CD14-positive monocyte (primary cell): ENCODE measurements at regions not wholly inside any gene's neighbourhood (a gene's known extent, or its start where the extent isn't known, plus 50 kb on each side); places are given as distances from the start of the nearest gene placed in this dataset.

Source experiments
- DNase-seq, 3 donors: peaks; one replicate each; pipeline ENCODE4 v3.0.0-alpha.2; 2011 to 2022
- H2AFZ ChIP-seq: 2 replicates; pipeline ENCODE4 v1.6.0; 2012; ENCODE audit warnings: mild to moderate bottlenecking, low read depth, low read length, inconsistent platforms; ENCODE audit not compliant: insufficient read depth, poor library complexity, severe bottlenecking
- H3K27ac ChIP-seq, 2 donors: 1 replicate in 1 of 2; 2 replicates in 1 of 2; pipeline ENCODE4 v1.5.1; 2012 to 2013; ENCODE audit warnings: low read length in 2 of 2, control low read depth in 1 of 2, inconsistent platforms in 1 of 2, low read depth in 1 of 2, mild to moderate bottlenecking in 1 of 2
- H3K27me3 ChIP-seq, 2 donors: one replicate each; pipeline versions ENCODE4 v1.6.0 to v1.6.1; 2011 to 2013; ENCODE audit warnings: low read length in 2 of 2; ENCODE audit not compliant: control insufficient read depth in 2 of 2, insufficient read depth in 2 of 2
- H3K36me3 ChIP-seq, 2 donors: replicated peaks in 1 of 2; 1 replicate in 1 of 2; 2 replicates in 1 of 2; pipeline versions ENCODE4 v1.5.1 to v1.6.1; 2012 to 2013; ENCODE audit warnings: low read length in 2 of 2, control low read depth in 1 of 2, inconsistent platforms in 1 of 2, mild to moderate bottlenecking in 1 of 2; ENCODE audit not compliant: insufficient read depth in 2 of 2, control insufficient read depth in 1 of 2
- H3K4me1 ChIP-seq, 2 donors: 1 replicate in 1 of 2; 2 replicates in 1 of 2; pipeline versions ENCODE4 v1.5.1 to v1.6.1; 2012 to 2013; ENCODE audit warnings: low read length in 2 of 2, control low read depth in 1 of 2, inconsistent platforms in 1 of 2, mild to moderate bottlenecking in 1 of 2, moderate library complexity in 1 of 2; ENCODE audit not compliant: insufficient read depth in 2 of 2, control insufficient read depth in 1 of 2
- H3K4me2 ChIP-seq: replicated peaks from 2 replicates; pipeline ENCODE3; 2012; ENCODE audit warnings: low read length, moderate library complexity, mild to moderate bottlenecking; ENCODE audit not compliant: poor library complexity, severe bottlenecking; ENCODE audit errors: extremely low read depth
- H3K4me3 ChIP-seq, 3 experiments: fragments of 200-600 bp in 1 of 3; sonication (generic) in 1 of 3; replicated peaks in 1 of 3; 1 replicate in 2 of 3; 2 replicates in 1 of 3; pipeline ENCODE4 v1.5.1; 2011 to 2013; ENCODE audit warnings: low read length in 3 of 3, mild to moderate bottlenecking in 3 of 3, control low read depth in 2 of 3, low read depth in 2 of 3, inconsistent platforms in 1 of 3, moderate library complexity in 1 of 3
- H3K79me2 ChIP-seq: 2 replicates; pipeline ENCODE4 v1.6.0; 2012; ENCODE audit warnings: mild to moderate bottlenecking, control low read depth, inconsistent platforms, low read length, moderate library complexity; ENCODE audit not compliant: insufficient read depth
- H3K9ac ChIP-seq: 2 replicates; pipeline ENCODE4 v1.6.0; 2017; ENCODE audit warnings: low read length, mild to moderate bottlenecking; ENCODE audit not compliant: insufficient read depth, poor library complexity, severe bottlenecking
- H3K9me3 ChIP-seq, 2 donors: replicated peaks in 1 of 2; 1 replicate in 1 of 2; 2 replicates in 1 of 2; pipeline versions ENCODE4 v1.5.1 to v1.6.1; 2012 to 2013; ENCODE audit warnings: low read length in 2 of 2, control low read depth in 1 of 2; ENCODE audit not compliant: control insufficient read depth in 1 of 2, insufficient read depth in 1 of 2
- H4K20me1 ChIP-seq: 2 replicates; pipeline ENCODE4 v1.6.0; 2012; ENCODE audit warnings: mild to moderate bottlenecking, low read length, control low read depth, moderate library complexity; ENCODE audit not compliant: insufficient read depth
- H3K27ac Mint-ChIP-seq, 7 donors: one replicate each; pipeline ENCODE4 v1.8.0; 2020; ENCODE audit warnings: mild to moderate bottlenecking in 7 of 7, mixed read lengths in 7 of 7, moderate library complexity in 6 of 7, inconsistent platforms in 2 of 7
- H3K27me3 Mint-ChIP-seq, 3 donors: one replicate each; pipeline ENCODE4 v1.8.0; 2021 to 2022; ENCODE audit warnings: low read depth in 3 of 3, mild to moderate bottlenecking in 3 of 3, mixed read lengths in 3 of 3, moderate library complexity in 3 of 3, inconsistent platforms in 1 of 3
- H3K36me3 Mint-ChIP-seq, 2 donors: one replicate each; pipeline ENCODE4 v1.8.0; 2020; ENCODE audit warnings: mixed read lengths in 2 of 2, inconsistent platforms in 1 of 2, mild to moderate bottlenecking in 1 of 2
- H3K4me1 Mint-ChIP-seq: one replicate; pipeline ENCODE4 v1.8.0; 2020; ENCODE audit warnings: mild to moderate bottlenecking, mixed read lengths
- H3K4me3 Mint-ChIP-seq, 2 donors: one replicate each; pipeline ENCODE4 v1.8.0; 2020; ENCODE audit warnings: mild to moderate bottlenecking in 2 of 2, mixed read lengths in 2 of 2, moderate library complexity in 1 of 2
- H3K9me3 Mint-ChIP-seq, 7 donors: one replicate each; pipeline ENCODE4 v1.8.0; 2020 to 2022; ENCODE audit warnings: mixed read lengths in 7 of 7, mild to moderate bottlenecking in 6 of 7, moderate library complexity in 6 of 7, inconsistent platforms in 2 of 7
- WGBS: methylation state at CpG from one replicate; pipeline ENCODE4 v1.1.5; 2013; ENCODE audit warnings: missing lambda C conversion rate; ENCODE audit not compliant: insufficient coverage; 5-methylcytosine and 5-hydroxymethylcytosine counted together
- intact Hi-C, 2 donors: fragments of 100-400 bp; cut with micrococcal nuclease; formaldehyde crosslinking; loops; one replicate each; pipeline versions ENCODE4 v1.15.0 to v1.15.1; 2023
- TF ChIP-seq, protein P1 (sequence below): fragments of 200-600 bp; IDR thresholded peaks from one replicate; pipeline ENCODE4 v1.8.0; 2022; ENCODE audit warnings: antibody characterized with exemption, mild to moderate bottlenecking

- Histone ChIP-seq H3K4me2 (no peak overlapping the region), H4K20me1 (no peaks in the 10 kb centered on the region), H3K4me3 (no peak overlapping the region), H3K36me3 (no peaks in the 10 kb centered on the region), H3K4me1 (peaks cover 44 to 45% of the 10 kb centered on the region in 2 donors), H3K27me3 (no peaks in the 10 kb centered on the region), H3K9me3 (no peaks in the 10 kb centered on the region), H3K9ac (no peak overlapping the region), H2AFZ (no peak overlapping the region), H3K27ac (no peak overlapping the region), H3K79me2 (no peaks in the 10 kb centered on the region)
- Mint-ChIP-seq H3K27ac (no peak overlapping the region), H3K4me1 (peaks cover 53% of the 10 kb centered on the region), H3K27me3 (peaks cover 2 to 15% (median 5%) of the 10 kb centered on the region in 3 donors), H3K36me3 (no peaks in the 10 kb centered on the region), H3K9me3 (peaks cover 0 to 3% (median 2%) of the 10 kb centered on the region in 7 donors), H3K4me3 (no peak overlapping the region)
- intact Hi-C loops: loop anchor here in 1 of 2 donors (5.0 kb wide), 1 partner anchor 60 kb away; no protein-coding TSS in a partner anchor
- 86% methylated on average over 4 of the region's 6 CpGs for WGBS
- TF ChIP-seq, protein P1, sequence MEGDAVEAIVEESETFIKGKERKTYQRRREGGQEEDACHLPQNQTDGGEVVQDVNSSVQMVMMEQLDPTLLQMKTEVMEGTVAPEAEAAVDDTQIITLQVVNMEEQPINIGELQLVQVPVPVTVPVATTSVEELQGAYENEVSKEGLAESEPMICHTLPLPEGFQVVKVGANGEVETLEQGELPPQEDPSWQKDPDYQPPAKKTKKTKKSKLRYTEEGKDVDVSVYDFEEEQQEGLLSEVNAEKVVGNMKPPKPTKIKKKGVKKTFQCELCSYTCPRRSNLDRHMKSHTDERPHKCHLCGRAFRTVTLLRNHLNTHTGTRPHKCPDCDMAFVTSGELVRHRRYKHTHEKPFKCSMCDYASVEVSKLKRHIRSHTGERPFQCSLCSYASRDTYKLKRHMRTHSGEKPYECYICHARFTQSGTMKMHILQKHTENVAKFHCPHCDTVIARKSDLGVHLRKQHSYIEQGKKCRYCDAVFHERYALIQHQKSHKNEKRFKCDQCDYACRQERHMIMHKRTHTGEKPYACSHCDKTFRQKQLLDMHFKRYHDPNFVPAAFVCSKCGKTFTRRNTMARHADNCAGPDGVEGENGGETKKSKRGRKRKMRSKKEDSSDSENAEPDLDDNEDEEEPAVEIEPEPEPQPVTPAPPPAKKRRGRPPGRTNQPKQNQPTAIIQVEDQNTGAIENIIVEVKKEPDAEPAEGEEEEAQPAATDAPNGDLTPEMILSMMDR: no peak
- DNase-seq: no peak
Measured at GRCh38 chr16:79267781-79268180, 332.8 kb downstream of the MAF start.

- H3K27ac ChIP-seq: no peak overlapping the region
- no peaks in the 10 kb centered on the region for H3K36me3 ChIP-seq
- peaks cover 59% of the 10 kb centered on the region for H3K4me1 Mint-ChIP-seq
- no peak overlapping the region for H3K27ac Mint-ChIP-seq
- H4K20me1 ChIP-seq: no peaks in the 10 kb centered on the region
- H3K36me3 Mint-ChIP-seq: no peaks in the 10 kb centered on the region
- no peak overlapping the region for H3K4me2 ChIP-seq
- no peak overlapping the region for H3K9ac ChIP-seq
- no peak overlapping the region for H3K4me3 Mint-ChIP-seq
- H3K4me3 ChIP-seq: no peak overlapping the region
- H3K27me3 ChIP-seq: no peaks in the 10 kb centered on the region
- H2AFZ ChIP-seq: no peak overlapping the region
- WGBS: 95% methylated on average over 6 of the region's 6 CpGs
- no peaks in the 10 kb centered on the region for H3K9me3 ChIP-seq
- intact Hi-C loops: loop anchor here in 1 of 2 donors (5.0 kb wide), 1 partner anchor 60 kb away; no protein-coding TSS in a partner anchor
- TF ChIP-seq, protein P1: no peak
- H3K27me3 Mint-ChIP-seq: peaks cover 2 to 10% (median 5%) of the 10 kb centered on the region in 3 donors
- no peaks in the 10 kb centered on the region for H3K79me2 ChIP-seq
- peaks cover 0 to 3% (median 2%) of the 10 kb centered on the region in 7 donors for H3K9me3 Mint-ChIP-seq
- no peak for DNase-seq
- peaks cover 47 to 49% of the 10 kb centered on the region in 2 donors for H3K4me1 ChIP-seq
Measured at GRCh38 chr16:79267146-79267545, 333.4 kb downstream of the MAF start.
